ENCODE measurements at regions not wholly inside any gene's neighbourhood (a gene's known extent, or its start where the extent isn't known, plus 50 kb on each side); places are given as distances from the start of the nearest gene placed in this dataset.

- Histone ChIP-seq H3K4me3 (ENCODE audit: low read length) (no peak overlapping the region), H3K4me1 (ENCODE audit: control insufficient read depth, insufficient read depth, low read length) (peaks cover 40% of the 10 kb centered on the region), H3K27ac (ENCODE audit: low read length) (peak overlapping the region; percentile 51), H3K9me3 (ENCODE audit: control insufficient read depth, low read depth, low read length) (no peaks in the 10 kb centered on the region), H3K36me3 (ENCODE audit: control insufficient read depth, insufficient read depth, low read length) (no peaks in the 10 kb centered on the region), H3K27me3 (ENCODE audit: control insufficient read depth, insufficient read depth, low read length) (no peaks in the 10 kb centered on the region)
- no peak for DNase-seq
- 100% methylated on average over 2 of the region's 6 CpGs for WGBS (ENCODE audit: insufficient coverage, low lambda C conversion rate)
These were observed 116.9 kb downstream of the ETS2 start for GRCh38 chr21:38922474-38923235.

- no peaks in the 10 kb centered on the region for H3K36me3 ChIP-seq (ENCODE audit: control insufficient read depth, insufficient read depth, low read length)
- H3K4me1 ChIP-seq (ENCODE audit: control insufficient read depth, insufficient read depth, low read length) = peaks cover 43% of the 10 kb centered on the region
- peak; percentile 45 to 80 for DNase-seq
- 43% methylated on average over 2 of the region's 7 CpGs for WGBS (ENCODE audit: insufficient coverage, low lambda C conversion rate)
- H3K4me3 ChIP-seq (ENCODE audit: low read length) = no peak overlapping the region
- peak overlapping the region; percentile 52 for H3K27ac ChIP-seq (ENCODE audit: low read length)
- H3K27me3 ChIP-seq (ENCODE audit: control insufficient read depth, insufficient read depth, low read length) = no peaks in the 10 kb centered on the region
- H3K9me3 ChIP-seq (ENCODE audit: control insufficient read depth, low read depth, low read length) = no peaks in the 10 kb centered on the region
These were observed 116.0 kb downstream of the ETS2 start for GRCh38 chr21:38921511-38922251.

- WGBS (ENCODE audit: insufficient coverage, low lambda C conversion rate) = 65% methylated on average over 2 of the region's 8 CpGs
- Histone ChIP-seq H3K36me3 (ENCODE audit: control insufficient read depth, insufficient read depth, low read length) (no peaks in the 10 kb centered on the region), H3K27ac (ENCODE audit: low read length) (no peak overlapping the region), H3K4me1 (ENCODE audit: control insufficient read depth, insufficient read depth, low read length) (peaks cover 40% of the 10 kb centered on the region), H3K27me3 (ENCODE audit: control insufficient read depth, insufficient read depth, low read length) (no peaks in the 10 kb centered on the region), H3K9me3 (ENCODE audit: control insufficient read depth, low read depth, low read length) (no peaks in the 10 kb centered on the region), H3K4me3 (ENCODE audit: low read length) (no peak overlapping the region)
- DNase-seq = no peak
These were observed 115.1 kb downstream of the ETS2 start for GRCh38 chr21:38920631-38921398.

- peak overlapping the region; percentile 79 for H3K27ac ChIP-seq (ENCODE audit: low read length)
- no peaks in the 10 kb centered on the region for H3K9me3 ChIP-seq (ENCODE audit: control insufficient read depth, low read depth, low read length)
- 60% methylated on average over 1 of the region's 5 CpGs for WGBS (ENCODE audit: insufficient coverage, low lambda C conversion rate)
- H3K27me3 ChIP-seq (ENCODE audit: control insufficient read depth, insufficient read depth, low read length) = no peaks in the 10 kb centered on the region
- H3K4me3 ChIP-seq (ENCODE audit: low read length) = no peak overlapping the region
- peak in 1 of 2 donors; percentile 71 for DNase-seq
- H3K36me3 ChIP-seq (ENCODE audit: control insufficient read depth, insufficient read depth, low read length) = no peaks in the 10 kb centered on the region
- peaks cover 48% of the 10 kb centered on the region for H3K4me1 ChIP-seq (ENCODE audit: control insufficient read depth, insufficient read depth, low read length)
These were observed 113.0 kb downstream of the ETS2 start for GRCh38 chr21:38918607-38919346.

GRCh38 chr21:38917043-38917774, 111.5 kb downstream of the ETS2 start:
- H3K27me3 ChIP-seq (ENCODE audit: control insufficient read depth, insufficient read depth, low read length) = no peaks in the 10 kb centered on the region
- H3K4me3 ChIP-seq (ENCODE audit: low read length) = no peak overlapping the region
- peak overlapping the region; percentile 26 for H3K27ac ChIP-seq (ENCODE audit: low read length)
- peaks cover 47% of the 10 kb centered on the region for H3K4me1 ChIP-seq (ENCODE audit: control insufficient read depth, insufficient read depth, low read length)
- no CpG with 5 or more reads among the region's 12 CpGs for WGBS (ENCODE audit: insufficient coverage, low lambda C conversion rate)
- no peaks in the 10 kb centered on the region for H3K36me3 ChIP-seq (ENCODE audit: control insufficient read depth, insufficient read depth, low read length)
- DNase-seq = no peak
- H3K9me3 ChIP-seq (ENCODE audit: control insufficient read depth, low read depth, low read length) = peaks cover 2% of the 10 kb centered on the region

- no peaks in the 10 kb centered on the region for H3K36me3 ChIP-seq (ENCODE audit: control insufficient read depth, insufficient read depth, low read length)
- no peak overlapping the region for H3K4me3 ChIP-seq (ENCODE audit: low read length)
- H3K4me1 ChIP-seq (ENCODE audit: control insufficient read depth, insufficient read depth, low read length) = peaks cover 43% of the 10 kb centered on the region
- H3K27ac ChIP-seq (ENCODE audit: low read length) = no peak overlapping the region
- H3K9me3 ChIP-seq (ENCODE audit: control insufficient read depth, low read depth, low read length) = peaks cover 2% of the 10 kb centered on the region
- DNase-seq = no peak
- WGBS (ENCODE audit: insufficient coverage, low lambda C conversion rate) = 80% methylated on average over 1 of the region's 1 CpG
- no peaks in the 10 kb centered on the region for H3K27me3 ChIP-seq (ENCODE audit: control insufficient read depth, insufficient read depth, low read length)
These were observed 110.7 kb downstream of the ETS2 start for GRCh38 chr21:38916214-38916964.

GRCh38 chr21:38915546-38915945, 109.8 kb downstream of the ETS2 start:
- Histone ChIP-seq H3K27ac (ENCODE audit: low read length) (peak overlapping the region; percentile 8), H3K4me1 (ENCODE audit: control insufficient read depth, insufficient read depth, low read length) (peaks cover 43% of the 10 kb centered on the region)

GRCh38 chr21:38914528-38915293, 109.0 kb downstream of the ETS2 start:
- Histone ChIP-seq H3K36me3 (ENCODE audit: control insufficient read depth, insufficient read depth, low read length) (no peaks in the 10 kb centered on the region), H3K4me3 (ENCODE audit: low read length) (no peak overlapping the region), H3K9me3 (ENCODE audit: control insufficient read depth, low read depth, low read length) (peaks cover 2% of the 10 kb centered on the region), H3K27ac (ENCODE audit: low read length) (peak overlapping the region; percentile 92), H3K4me1 (ENCODE audit: control insufficient read depth, insufficient read depth, low read length) (peaks cover 41% of the 10 kb centered on the region), H3K27me3 (ENCODE audit: control insufficient read depth, insufficient read depth, low read length) (no peaks in the 10 kb centered on the region)
- peak; percentile 62 to 80 for DNase-seq
- no CpG with 5 or more reads among the region's 10 CpGs for WGBS (ENCODE audit: insufficient coverage, low lambda C conversion rate)

More at GRCh38 chr21:38915546-38915945, 109.8 kb downstream of the ETS2 start:
- no peaks in the 10 kb centered on the region for H3K27me3 ChIP-seq (ENCODE audit: control insufficient read depth, insufficient read depth, low read length)
- no peak for DNase-seq
- H3K36me3 ChIP-seq (ENCODE audit: control insufficient read depth, insufficient read depth, low read length) = no peaks in the 10 kb centered on the region
- H3K4me3 ChIP-seq (ENCODE audit: low read length) = no peak overlapping the region
- peaks cover 2% of the 10 kb centered on the region for H3K9me3 ChIP-seq (ENCODE audit: control insufficient read depth, low read depth, low read length)
- no CpG with 5 or more reads among the region's 4 CpGs for WGBS (ENCODE audit: insufficient coverage, low lambda C conversion rate)

All from large intestine (tissue), 3 donors.